ENCODE measurements at regions not wholly inside any gene's neighbourhood (a gene's known extent, or its start where the extent isn't known, plus 50 kb on each side); places are given as distances from the start of the nearest gene placed in this dataset.

GRCh38 chr16:8005096-8005860 is 585.0 kb downstream of the TMEM114 start:
- ChIA-PET CTCF (ENCODE audit: partially characterized antibody) (no interaction called here), POLR2A (ENCODE audit: partially characterized antibody) (interaction anchor here (0.5 kb wide), 1 partner anchor 268 kb away, joined by 3 read pairs; no protein-coding TSS in a partner anchor)
- Histone ChIP-seq H3K4me3 (ENCODE audit: extremely low read depth in 1 of 4, insufficient read depth in 2 of 4, low read depth in 3 of 4, low read length in 4 of 4) (no peak overlapping the region), H2BK5ac (ENCODE audit: low read depth, low read length) (no peak overlapping the region), H3K9ac (replicated peaks in 1 of 4; ENCODE audit: extremely low read depth in 1 of 4, low read depth in 3 of 4, low read length in 3 of 4) (no peak overlapping the region), H2AFZ (ENCODE audit: low read length) (no peak overlapping the region; the same call in 1 of the 2 replicates), H3K9me3 (ENCODE audit: insufficient read depth in 2 of 2, low read depth in 1 of 2, low read length in 1 of 2) (no peaks in the 10 kb centered on the region), H3K56ac (replicated peaks; ENCODE audit: insufficient read length, low read depth, low read length) (no peak overlapping the region), H2AK5ac (ENCODE audit: low read depth, low read length) (no peak overlapping the region), H2BK12ac (ENCODE audit: low read depth, low read length) (no peak overlapping the region), H4K20me1 (replicated peaks in 1 of 2; ENCODE audit: control insufficient read depth in 1 of 2, insufficient read depth in 2 of 2, low read length in 2 of 2) (no peaks in the 10 kb centered on the region), H3K27me3 (replicated peaks in 1 of 4; ENCODE audit: control insufficient read depth in 3 of 4, extremely low read depth in 1 of 4, insufficient read depth in 3 of 4, low read length in 3 of 4) (no peaks in the 10 kb centered on the region), H2BK15ac (ENCODE audit: low read length) (no peak overlapping the region), H3K27ac (ENCODE audit: low read depth, low read length) (no peak overlapping the region), H3K23me2 (ENCODE audit: low read depth, low read length) (no peaks in the 10 kb centered on the region), H3K14ac (ENCODE audit: insufficient read length) (no peak overlapping the region), H3K4me1 (replicated peaks in 1 of 4; ENCODE audit: control insufficient read depth in 3 of 4, insufficient read depth in 4 of 4, low read length in 3 of 4) (no peaks in the 10 kb centered on the region), H4K8ac (ENCODE audit: extremely low read depth, insufficient read depth, low read length) (no peak overlapping the region), H3K79me2 (ENCODE audit: control insufficient read depth in 1 of 2, insufficient read depth in 2 of 2, low read length in 2 of 2) (no peaks in the 10 kb centered on the region), H3K4me2 (ENCODE audit: insufficient read depth in 1 of 2, low read depth in 2 of 2, low read length in 2 of 2) (no peak overlapping the region), H2BK20ac (ENCODE audit: low read length) (no peak overlapping the region), H4K5ac (ENCODE audit: insufficient read length, low read depth, low read length) (no peak overlapping the region), H3K23ac (ENCODE audit: insufficient read length) (no peak overlapping the region), H3K36me3 (ENCODE audit: control insufficient read depth in 2 of 4, insufficient read depth in 4 of 4, low read length in 3 of 4) (no peaks in the 10 kb centered on the region), H3K18ac (ENCODE audit: extremely low read depth, low read length) (no peak overlapping the region), H3K79me1 (ENCODE audit: low read depth, low read length) (no peaks in the 10 kb centered on the region), H2BK120ac (replicated peaks; ENCODE audit: low read depth, low read length) (no peak overlapping the region), H3K4ac (replicated peaks; ENCODE audit: insufficient read length, low read depth, low read length) (no peak overlapping the region), H4K91ac (replicated peaks; ENCODE audit: insufficient read length, low read length) (no peak overlapping the region)
- 93% methylated on average over 10 of the region's 10 CpGs; no CpG with 5 or more reads in 1 of the 2 experiments for WGBS, 2 experiments (ENCODE audit: extremely low coverage in 1 of 2, insufficient coverage in 1 of 2, insufficient read length in 1 of 2, insufficient replicate concordance in 2 of 2, low coverage in 1 of 2, low lambda C conversion rate in 2 of 2, missing lambda C conversion rate in 1 of 2)
- FAIRE-seq (no peak), DNase-seq (ENCODE audit: low read depth in 1 of 2, low spot score in 2 of 2) (no peak)
- no peak for TF ChIP-seq BCL11A (IDR thresholded peaks at IDR 0.05; ENCODE audit: low read depth in 2 of 2, low read length in 2 of 2)
- TF ChIP-seq SRF (IDR thresholded peaks at IDR 0.05; ENCODE audit: low read depth, low read length): no peak
- no peak for TF ChIP-seq CEBPB (IDR thresholded peaks at IDR 0.05; ENCODE audit: low read depth, low read length)
- no peak for TF ChIP-seq JUND (IDR thresholded peaks at IDR 0.05; ENCODE audit: low read length)
